ENCODE measurements at regions not wholly inside any gene's neighbourhood (a gene's known extent, or its start where the extent isn't known, plus 50 kb on each side); places are given as distances from the start of the nearest gene placed in this dataset.

DNA sequence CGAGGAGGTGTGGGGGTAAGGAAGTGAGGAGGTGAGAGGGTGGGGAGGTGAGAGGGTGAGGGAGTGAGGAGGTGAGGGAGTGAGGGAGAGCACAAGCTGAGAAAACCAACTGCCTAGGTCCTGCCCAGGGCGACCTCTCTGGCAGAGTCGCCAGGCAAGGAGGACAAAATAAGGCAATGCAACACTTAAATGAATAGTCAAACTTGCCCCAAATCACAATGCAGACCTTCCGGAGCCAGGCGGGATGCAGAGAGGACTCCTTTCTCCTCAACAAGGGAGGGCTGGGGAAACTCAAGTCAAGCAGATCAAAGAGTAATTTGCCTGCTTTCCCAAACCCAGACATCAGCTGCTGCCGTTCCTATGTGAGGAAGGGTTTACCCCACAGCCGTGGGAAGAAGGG, 86.0 kb downstream of the CCDC185 start:
- no peak for ATAC-seq (ENCODE audit: poor library complexity)

DNA sequence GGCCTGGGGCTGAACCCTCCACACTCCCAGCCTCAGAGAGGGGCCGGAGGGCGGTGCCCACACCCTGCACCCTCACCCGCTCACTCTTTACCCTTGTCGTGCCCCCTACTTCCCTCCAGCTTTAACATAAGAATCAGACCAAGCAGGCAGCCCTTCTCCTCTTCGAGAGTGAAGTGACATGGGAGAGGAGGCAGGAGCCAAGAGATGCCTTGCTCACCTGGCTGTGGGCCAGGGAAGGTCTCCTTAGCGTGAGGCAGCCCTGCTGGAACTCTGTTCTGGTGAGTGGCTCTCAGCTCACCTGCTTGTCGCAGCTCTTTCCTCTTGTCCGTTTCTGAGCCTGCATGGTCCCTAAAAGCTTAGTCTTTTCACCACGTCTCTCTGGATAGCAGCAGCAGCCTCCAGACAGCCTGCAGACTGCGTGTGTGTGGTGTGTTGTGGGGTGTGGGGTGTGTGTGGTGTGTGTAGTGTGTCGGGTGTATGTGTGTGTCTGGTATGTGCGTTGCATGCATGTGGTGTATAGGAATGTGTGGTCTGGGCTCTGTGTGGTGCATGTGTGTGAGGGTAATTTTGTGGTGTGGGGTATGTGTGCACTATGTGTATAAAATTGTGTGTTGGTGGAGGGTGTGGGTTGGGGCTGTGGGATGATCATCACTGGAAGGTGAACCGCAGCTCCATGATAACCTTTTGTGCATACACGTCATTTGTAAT, 86.7 kb downstream of the CCDC185 start:
- Mint-ChIP-seq H3K4me3 (no peak overlapping the region), H3K4me1 (ENCODE audit: low read depth) (peaks cover 8% of the 10 kb centered on the region), H3K36me3 (ENCODE audit: low read depth) (no peaks in the 10 kb centered on the region), H3K9me3 (no peaks in the 10 kb centered on the region), H3K27ac (no peak overlapping the region), H3K27me3 (peaks cover 29% of the 10 kb centered on the region)
- TF ChIP-seq, protein P1, sequence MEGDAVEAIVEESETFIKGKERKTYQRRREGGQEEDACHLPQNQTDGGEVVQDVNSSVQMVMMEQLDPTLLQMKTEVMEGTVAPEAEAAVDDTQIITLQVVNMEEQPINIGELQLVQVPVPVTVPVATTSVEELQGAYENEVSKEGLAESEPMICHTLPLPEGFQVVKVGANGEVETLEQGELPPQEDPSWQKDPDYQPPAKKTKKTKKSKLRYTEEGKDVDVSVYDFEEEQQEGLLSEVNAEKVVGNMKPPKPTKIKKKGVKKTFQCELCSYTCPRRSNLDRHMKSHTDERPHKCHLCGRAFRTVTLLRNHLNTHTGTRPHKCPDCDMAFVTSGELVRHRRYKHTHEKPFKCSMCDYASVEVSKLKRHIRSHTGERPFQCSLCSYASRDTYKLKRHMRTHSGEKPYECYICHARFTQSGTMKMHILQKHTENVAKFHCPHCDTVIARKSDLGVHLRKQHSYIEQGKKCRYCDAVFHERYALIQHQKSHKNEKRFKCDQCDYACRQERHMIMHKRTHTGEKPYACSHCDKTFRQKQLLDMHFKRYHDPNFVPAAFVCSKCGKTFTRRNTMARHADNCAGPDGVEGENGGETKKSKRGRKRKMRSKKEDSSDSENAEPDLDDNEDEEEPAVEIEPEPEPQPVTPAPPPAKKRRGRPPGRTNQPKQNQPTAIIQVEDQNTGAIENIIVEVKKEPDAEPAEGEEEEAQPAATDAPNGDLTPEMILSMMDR (IDR thresholded peaks at IDR 0.05): no peak
- no peak overlapping the region for H3K4me3 ChIP-seq (ENCODE audit: low read length)
- H3K9me3 ChIP-seq (ENCODE audit: control insufficient read depth in 1 of 2, insufficient read depth in 1 of 2, low read length in 2 of 2): no peaks in the 10 kb centered on the region
- POLR2A ChIA-PET: no interaction called here
- DNase-seq (no peak), ATAC-seq (ENCODE audit: poor library complexity) (no peak)
- H3K27ac ChIP-seq (ENCODE audit: low read depth in 1 of 2, low read length in 2 of 2): no peak overlapping the region
- intact Hi-C loops (cut with DNase I, micrococcal nuclease): no loop called here
- CTCF ChIA-PET: no interaction called here
- H3K27me3 ChIP-seq (ENCODE audit: control insufficient read depth in 1 of 2, insufficient read depth in 2 of 2, low read length in 2 of 2): peaks cover 0 to 10% of the 10 kb centered on the region in 2 experiments
- H3K4me1 ChIP-seq (ENCODE audit: insufficient read depth, low read length): peaks cover 3% of the 10 kb centered on the region
- H3K36me3 ChIP-seq (ENCODE audit: insufficient read depth, low read length): no peaks in the 10 kb centered on the region

More for the DNA sequence above, 86.0 kb downstream of the CCDC185 start:
- ChIA-PET CTCF (no interaction called here), POLR2A (no interaction called here)
- no peak overlapping the region for H3K27ac Mint-ChIP-seq
- intact Hi-C loops (cut with DNase I, micrococcal nuclease): no loop called here
- no peak overlapping the region for H3K27ac ChIP-seq (ENCODE audit: low read depth in 1 of 2, low read length in 2 of 2)
- no peak overlapping the region for H3K4me3 Mint-ChIP-seq
- no peaks in the 10 kb centered on the region for H3K9me3 Mint-ChIP-seq
- no peak overlapping the region for H3K4me3 ChIP-seq (ENCODE audit: low read length)
- H3K9me3 ChIP-seq (ENCODE audit: control insufficient read depth in 1 of 2, insufficient read depth in 1 of 2, low read length in 2 of 2): no peaks in the 10 kb centered on the region
- TF ChIP-seq, protein P1 (IDR thresholded peaks at IDR 0.05): no peak
- H3K36me3 Mint-ChIP-seq (ENCODE audit: low read depth): no peaks in the 10 kb centered on the region
- no peak for DNase-seq
- H3K27me3 ChIP-seq (ENCODE audit: control insufficient read depth in 1 of 2, insufficient read depth in 2 of 2, low read length in 2 of 2): peaks cover 0 to 10% of the 10 kb centered on the region in 2 experiments
- peaks cover 34% of the 10 kb centered on the region for H3K27me3 Mint-ChIP-seq
- no peaks in the 10 kb centered on the region for H3K36me3 ChIP-seq (ENCODE audit: insufficient read depth, low read length)
- peaks cover 8% of the 10 kb centered on the region for H3K4me1 Mint-ChIP-seq (ENCODE audit: low read depth)
- H3K4me1 ChIP-seq (ENCODE audit: insufficient read depth, low read length): peaks cover 3% of the 10 kb centered on the region

DNA sequence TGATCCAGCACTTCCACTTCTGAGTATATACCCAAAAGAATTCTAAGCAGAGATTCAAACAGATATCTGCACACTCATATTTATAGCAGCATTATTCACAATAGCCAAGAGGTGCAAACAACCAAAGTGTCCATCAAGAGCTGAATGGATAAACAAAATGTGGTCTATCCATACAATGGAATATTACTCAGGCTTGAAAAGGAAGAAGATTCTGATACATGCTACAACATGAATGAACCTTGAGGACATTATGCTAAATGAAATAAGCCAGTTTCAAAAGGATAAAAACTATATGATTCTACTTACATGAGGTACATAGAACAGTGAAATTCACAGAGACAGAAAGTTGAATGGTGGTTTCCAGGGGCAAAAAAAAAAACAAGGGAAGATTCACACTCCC, 88.9 kb downstream of the CCDC185 start:
- CTCF ChIA-PET: no interaction called here

More for the DNA sequence above, 88.9 kb downstream of the CCDC185 start:
- no peaks in the 10 kb centered on the region for H3K9me3 Mint-ChIP-seq
- DNase-seq (no peak), ATAC-seq (ENCODE audit: poor library complexity) (no peak)
- POLR2A ChIA-PET: interaction anchor here (0.8 kb wide), 1 partner anchor 9 kb away, joined by 3 read pairs; no protein-coding TSS in a partner anchor
- Histone ChIP-seq H3K27ac (ENCODE audit: low read depth in 1 of 2, low read length in 2 of 2) (no peak overlapping the region), H3K27me3 (ENCODE audit: control insufficient read depth in 1 of 2, insufficient read depth in 2 of 2, low read length in 2 of 2) (peaks cover 0 to 10% of the 10 kb centered on the region in 2 experiments), H3K4me3 (ENCODE audit: low read length) (no peak overlapping the region), H3K4me1 (ENCODE audit: insufficient read depth, low read length) (peaks cover 3% of the 10 kb centered on the region), H3K9me3 (ENCODE audit: control insufficient read depth in 1 of 2, insufficient read depth in 1 of 2, low read length in 2 of 2) (no peaks in the 10 kb centered on the region), H3K36me3 (ENCODE audit: insufficient read depth, low read length) (no peaks in the 10 kb centered on the region)
- TF ChIP-seq, protein P1 (IDR thresholded peaks at IDR 0.05): no peak
- intact Hi-C loops (cut with DNase I, micrococcal nuclease): no loop called here
- peaks cover 14% of the 10 kb centered on the region for H3K27me3 Mint-ChIP-seq
- H3K4me1 Mint-ChIP-seq (ENCODE audit: low read depth): peaks cover 16% of the 10 kb centered on the region
- no peak overlapping the region for H3K4me3 Mint-ChIP-seq
- H3K27ac Mint-ChIP-seq: no peak overlapping the region
- no peaks in the 10 kb centered on the region for H3K36me3 Mint-ChIP-seq (ENCODE audit: low read depth)
